A673 (cell line): ENCODE measurements at regions not wholly inside any gene's neighbourhood (a gene's known extent, or its start where the extent isn't known, plus 50 kb on each side); places are given as distances from the start of the nearest gene placed in this dataset.

Experiments
- BruUV-seq: library from RNA; stranded (reverse); fragments of 400-500 nt; replicated peaks from 2 replicates; lab custom pipeline; 2021; lab: Mats Ljungman, UMichigan
- CTCF ChIA-PET: fragments of 300-600 bp; sonication (Branson Sonifier 250); formaldehyde crosslinking; loops from one replicate; lab custom pipeline; 2022; ENCODE audit warnings: antibody characterized with exemption; lab: Charles Lee
- POLR2A ChIA-PET: fragments of 300-600 bp; sonication (Branson Sonifier 250); formaldehyde crosslinking; loops from one replicate; lab custom pipeline; 2022; ENCODE audit warnings: antibody characterized with exemption; ENCODE audit not compliant: low non-redundant PET; lab: Charles Lee
- DNase-seq: peaks from one replicate; pipeline ENCODE4 v3.0.0-alpha.2; 2015; ENCODE audit warnings: low spot score
- H3K27ac ChIP-seq: fragments of 200-600 bp; sonication (generic); 2 replicates; pipeline ENCODE4 v1.5.1; 2016; ENCODE audit warnings: mixed run types, low read depth, mild to moderate bottlenecking, mixed read lengths, antibody characterized with exemption, low read length; ENCODE audit not compliant: poor library complexity, severe bottlenecking
- H3K27me3 ChIP-seq: fragments of 200-600 bp; sonication (generic); replicated peaks from 2 replicates; pipeline ENCODE4 v1.6.1; 2017; ENCODE audit warnings: mixed run types, low read depth, mild to moderate bottlenecking, mixed read lengths, antibody characterized with exemption, low read length; ENCODE audit not compliant: insufficient read depth, poor library complexity
- H3K36me3 ChIP-seq: fragments of 200-600 bp; sonication (generic); 2 replicates; pipeline ENCODE4 v1.6.1; 2016; ENCODE audit warnings: mixed run types, mild to moderate bottlenecking, mixed read lengths, antibody characterized with exemption, low read length; ENCODE audit not compliant: insufficient read depth, poor library complexity, severe bottlenecking
- H3K4me1 ChIP-seq: fragments of 200-600 bp; sonication (generic); 2 replicates; pipeline ENCODE4 v1.6.1; 2017; ENCODE audit warnings: mixed run types, mild to moderate bottlenecking, mixed read lengths, antibody characterized with exemption, low read length; ENCODE audit not compliant: insufficient read depth, poor library complexity, severe bottlenecking
- H3K4me3 ChIP-seq: fragments of 200-600 bp; sonication (generic); 2 replicates; pipeline ENCODE4 v1.5.1; 2016; ENCODE audit warnings: low read depth, mixed run types, mild to moderate bottlenecking, mixed read lengths, low read length; ENCODE audit not compliant: poor library complexity, severe bottlenecking
- H3K9me3 ChIP-seq: fragments of 200-600 bp; sonication (generic); 2 replicates; pipeline ENCODE4 v1.6.1; 2016; ENCODE audit warnings: mixed run types, low read depth, mild to moderate bottlenecking, mixed read lengths, antibody characterized with exemption, low read length; ENCODE audit not compliant: poor library complexity, severe bottlenecking
- CTCF ChIP-seq: fragments of 300-800, 200-600 bp; sonication (generic); conservative IDR thresholded peaks from 2 replicates; pipeline ENCODE4 v1.5.1; 2017; ENCODE audit warnings: low read depth, mild to moderate bottlenecking, antibody characterized with exemption, low read length, moderate library complexity, mixed read lengths
- EZH2 ChIP-seq: fragments of 200-600 bp; sonication (generic); IDR thresholded peaks from 2 replicates; pipeline ENCODE4 v1.6.1; 2017; ENCODE audit warnings: borderline replicate concordance, low read depth, mild to moderate bottlenecking, mixed read lengths, antibody characterized with exemption, low read length; ENCODE audit not compliant: poor library complexity, severe bottlenecking
- intact Hi-C: fragments of 100-400 bp; cut with micrococcal nuclease; formaldehyde crosslinking; loops from one replicate; pipeline ENCODE4 v1.10.0; 2022; ENCODE audit not compliant: unreplicated experiment

- Histone ChIP-seq H3K9me3 (no peaks in the 10 kb centered on the region), H3K4me3 (no peak overlapping the region), H3K27ac (no peak overlapping the region), H3K27me3 (no peaks in the 10 kb centered on the region), H3K4me1 (no peaks in the 10 kb centered on the region), H3K36me3 (no peaks in the 10 kb centered on the region)
- TF ChIP-seq CTCF: peak; percentile 39; the same call in 1 of the 2 replicates
- no peak for TF ChIP-seq EZH2
- POLR2A ChIA-PET: no interaction called here
- CTCF ChIA-PET: no interaction called here
- BruUV-seq: no TSS peak
- intact Hi-C loops: no loop called here
- no peak for DNase-seq
Observed at GRCh38 chr11:134861490-134862104, 449.6 kb upstream of the B3GAT1 start.

- Histone ChIP-seq H3K27ac (no peak overlapping the region), H3K9me3 (no peaks in the 10 kb centered on the region), H3K36me3 (no peaks in the 10 kb centered on the region), H3K4me1 (no peaks in the 10 kb centered on the region), H3K27me3 (no peaks in the 10 kb centered on the region), H3K4me3 (no peak overlapping the region)
- POLR2A ChIA-PET: interaction anchor here (0.9 kb wide), 1 partner anchor 1016 kb away, joined by 3 read pairs; no protein-coding TSS in a partner anchor
- CTCF ChIA-PET: interaction anchor here (0.7 kb wide), 1 partner anchor 10 kb away, joined by 4 read pairs; no protein-coding TSS in a partner anchor
- intact Hi-C loops: no loop called here
- TF ChIP-seq EZH2 (no peak), CTCF (no peak)
- no TSS peak for BruUV-seq
- no peak for DNase-seq
Observed at GRCh38 chr11:134858783-134859480, 446.9 kb upstream of the B3GAT1 start.

GRCh38 chr11:134857035-134857434 is 445.0 kb upstream of the B3GAT1 start:
- POLR2A ChIA-PET: no interaction called here
- H3K4me1 ChIP-seq: no peaks in the 10 kb centered on the region
- H3K36me3 ChIP-seq: no peaks in the 10 kb centered on the region
- no peak overlapping the region for H3K4me3 ChIP-seq
- TF ChIP-seq EZH2: no peak
- no peak for TF ChIP-seq CTCF
- H3K9me3 ChIP-seq: no peaks in the 10 kb centered on the region
- CTCF ChIA-PET: no interaction called here
- no peaks in the 10 kb centered on the region for H3K27me3 ChIP-seq
- BruUV-seq: no TSS peak
- no peak for DNase-seq
- intact Hi-C loops: no loop called here
- no peak overlapping the region for H3K27ac ChIP-seq
